ENCODE measurements at regions not wholly inside any gene's neighbourhood (a gene's known extent, or its start where the extent isn't known, plus 50 kb on each side); places are given as distances from the start of the nearest gene placed in this dataset.

DNA sequence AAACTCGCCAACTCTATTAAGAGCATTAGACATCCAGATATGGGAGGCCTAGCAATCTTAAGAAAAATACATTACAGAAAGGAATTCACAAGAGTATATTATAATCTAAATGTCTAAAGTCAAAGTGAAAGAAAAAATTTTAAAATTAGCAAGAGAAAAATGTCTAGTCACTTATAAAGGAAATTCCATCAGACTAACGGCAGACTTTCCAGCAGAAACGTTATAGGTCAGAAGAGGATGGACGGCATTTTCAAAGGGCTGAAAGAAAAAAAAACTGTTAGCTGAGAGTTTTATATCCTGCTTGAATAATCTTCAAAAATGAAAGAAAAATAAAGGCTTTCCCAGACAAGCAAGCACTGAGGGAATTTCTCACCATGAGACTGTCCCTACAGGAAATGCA lies 269.0 kb downstream of the HDGFL1 start:
- TF ChIP-seq, protein P1, sequence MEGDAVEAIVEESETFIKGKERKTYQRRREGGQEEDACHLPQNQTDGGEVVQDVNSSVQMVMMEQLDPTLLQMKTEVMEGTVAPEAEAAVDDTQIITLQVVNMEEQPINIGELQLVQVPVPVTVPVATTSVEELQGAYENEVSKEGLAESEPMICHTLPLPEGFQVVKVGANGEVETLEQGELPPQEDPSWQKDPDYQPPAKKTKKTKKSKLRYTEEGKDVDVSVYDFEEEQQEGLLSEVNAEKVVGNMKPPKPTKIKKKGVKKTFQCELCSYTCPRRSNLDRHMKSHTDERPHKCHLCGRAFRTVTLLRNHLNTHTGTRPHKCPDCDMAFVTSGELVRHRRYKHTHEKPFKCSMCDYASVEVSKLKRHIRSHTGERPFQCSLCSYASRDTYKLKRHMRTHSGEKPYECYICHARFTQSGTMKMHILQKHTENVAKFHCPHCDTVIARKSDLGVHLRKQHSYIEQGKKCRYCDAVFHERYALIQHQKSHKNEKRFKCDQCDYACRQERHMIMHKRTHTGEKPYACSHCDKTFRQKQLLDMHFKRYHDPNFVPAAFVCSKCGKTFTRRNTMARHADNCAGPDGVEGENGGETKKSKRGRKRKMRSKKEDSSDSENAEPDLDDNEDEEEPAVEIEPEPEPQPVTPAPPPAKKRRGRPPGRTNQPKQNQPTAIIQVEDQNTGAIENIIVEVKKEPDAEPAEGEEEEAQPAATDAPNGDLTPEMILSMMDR (IDR thresholded peaks at IDR 0.05), result no peak
- TF ChIP-seq POLR2A (IDR thresholded peaks at IDR 0.05), result no peak
